ENCODE measurements at regions not wholly inside any gene's neighbourhood (a gene's known extent, or its start where the extent isn't known, plus 50 kb on each side); places are given as distances from the start of the nearest gene placed in this dataset.

GRCh38 chr15:36221992-36222391, 357.4 kb upstream of the CDIN1 start:
- peaks cover 0 to 8% of the 10 kb centered on the region in 2 experiments; a peak in 2 of 4 replicates for H3K4me1 Mint-ChIP-seq
- H2AK5ac ChIP-seq (ENCODE audit: insufficient read length, low read length) = no peak overlapping the region
- H2BK15ac ChIP-seq (ENCODE audit: low read depth, low read length) = no peak overlapping the region
- H2BK5ac ChIP-seq (ENCODE audit: insufficient read length, low read length) = no peak overlapping the region
- no peak overlapping the region for H4K5ac ChIP-seq (ENCODE audit: insufficient read length, low read depth, low read length)
- no peaks in the 10 kb centered on the region for H3K79me1 ChIP-seq (ENCODE audit: insufficient read depth, low read depth, low read length, poor library complexity, severe bottlenecking)
- TF ChIP-seq, protein P1, sequence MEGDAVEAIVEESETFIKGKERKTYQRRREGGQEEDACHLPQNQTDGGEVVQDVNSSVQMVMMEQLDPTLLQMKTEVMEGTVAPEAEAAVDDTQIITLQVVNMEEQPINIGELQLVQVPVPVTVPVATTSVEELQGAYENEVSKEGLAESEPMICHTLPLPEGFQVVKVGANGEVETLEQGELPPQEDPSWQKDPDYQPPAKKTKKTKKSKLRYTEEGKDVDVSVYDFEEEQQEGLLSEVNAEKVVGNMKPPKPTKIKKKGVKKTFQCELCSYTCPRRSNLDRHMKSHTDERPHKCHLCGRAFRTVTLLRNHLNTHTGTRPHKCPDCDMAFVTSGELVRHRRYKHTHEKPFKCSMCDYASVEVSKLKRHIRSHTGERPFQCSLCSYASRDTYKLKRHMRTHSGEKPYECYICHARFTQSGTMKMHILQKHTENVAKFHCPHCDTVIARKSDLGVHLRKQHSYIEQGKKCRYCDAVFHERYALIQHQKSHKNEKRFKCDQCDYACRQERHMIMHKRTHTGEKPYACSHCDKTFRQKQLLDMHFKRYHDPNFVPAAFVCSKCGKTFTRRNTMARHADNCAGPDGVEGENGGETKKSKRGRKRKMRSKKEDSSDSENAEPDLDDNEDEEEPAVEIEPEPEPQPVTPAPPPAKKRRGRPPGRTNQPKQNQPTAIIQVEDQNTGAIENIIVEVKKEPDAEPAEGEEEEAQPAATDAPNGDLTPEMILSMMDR (conservative IDR thresholded peaks at IDR 0.05) = no peak
- no peak overlapping the region for H3K4me3 Mint-ChIP-seq
- no peak overlapping the region for H3K4me2 ChIP-seq (ENCODE audit: insufficient read depth, insufficient read length, low read length)
- no peak overlapping the region for H3K23ac ChIP-seq (ENCODE audit: insufficient read length, low read depth, low read length)
- H3K4ac ChIP-seq (ENCODE audit: low read depth, low read length) = no peak overlapping the region
- no peaks in the 10 kb centered on the region for H3K27me3 ChIP-seq (ENCODE audit: insufficient read depth, low read length)
- WGBS (ENCODE audit: extremely low coverage, insufficient read length, low lambda C conversion rate) = no CpG with 5 or more reads among the region's 1 CpG
- no peaks in the 10 kb centered on the region; the same call in 1 of the 2 replicates for H3K27me3 Mint-ChIP-seq (ENCODE audit: low read depth)
- no peak overlapping the region for H3T11ph ChIP-seq (ENCODE audit: low read length)
- no peak overlapping the region for H3K27ac Mint-ChIP-seq
- H4K91ac ChIP-seq (ENCODE audit: insufficient read length, low read depth, low read length) = no peak overlapping the region
- H3K9me3 Mint-ChIP-seq = peaks cover 13 to 15% of the 10 kb centered on the region in 2 experiments
- H3K56ac ChIP-seq (ENCODE audit: insufficient read length, low read depth, low read length) = no peak overlapping the region
- H3K18ac ChIP-seq (ENCODE audit: insufficient read length, low read depth, low read length) = no peak overlapping the region
- DNase-seq = no peak
- H2BK120ac ChIP-seq (ENCODE audit: low read depth, low read length, poor library complexity, severe bottlenecking) = no peak overlapping the region
- no peaks in the 10 kb centered on the region for H3K4me1 ChIP-seq (ENCODE audit: insufficient read depth, low read length)
- no peak overlapping the region for H3K14ac ChIP-seq (ENCODE audit: insufficient read depth, low read length)
- no peaks in the 10 kb centered on the region for H4K20me1 ChIP-seq (ENCODE audit: control insufficient read depth, insufficient read depth, insufficient read length)
- no peak overlapping the region for H4K8ac ChIP-seq (replicated peaks; ENCODE audit: insufficient read length, low read depth, low read length)
- H3K23me2 ChIP-seq (ENCODE audit: insufficient read length, low read depth, low read length, poor library complexity, severe bottlenecking) = no peaks in the 10 kb centered on the region
- H2BK12ac ChIP-seq (ENCODE audit: insufficient read length, low read depth, low read length) = no peak overlapping the region
- H3K9me3 ChIP-seq (ENCODE audit: control insufficient read depth, low read depth, low read length) = no peaks in the 10 kb centered on the region
- H2BK20ac ChIP-seq (ENCODE audit: low read depth, low read length, poor library complexity, severe bottlenecking) = no peak overlapping the region
- no peak overlapping the region for H2AFZ ChIP-seq (ENCODE audit: low read length)
- H3K79me2 ChIP-seq (ENCODE audit: insufficient read depth, low read length) = no peaks in the 10 kb centered on the region
- H3K9ac ChIP-seq (ENCODE audit: extremely low read depth, insufficient read length, low read length) = no peak overlapping the region
- H3K36me3 Mint-ChIP-seq (ENCODE audit: insufficient read depth in 1 of 3, low read depth in 3 of 3) = peaks cover 8 to 15% (median 14%) of the 10 kb centered on the region in 3 experiments
- no peak overlapping the region for H3K27ac ChIP-seq (ENCODE audit: insufficient read length, low read depth, low read length)

Measured in H9 (cell line).